Osteocyte (in vitro differentiated cells): ENCODE measurements at regions not wholly inside any gene's neighbourhood (a gene's known extent, or its start where the extent isn't known, plus 50 kb on each side); places are given as distances from the start of the nearest gene placed in this dataset.
A peak's percentile ranks its signal among the peaks of the same experiment; 100 is the strongest.

ENCODE experiments used
- DNase-seq: peaks from one replicate; pipeline ENCODE4 v3.0.0; 2021; ENCODE audit warnings: mixed read lengths; ENCODE audit not compliant: unreplicated experiment; ENCODE audit errors: extremely low spot score
- H3K27ac Mint-ChIP-seq: one replicate; pipeline ENCODE4 v1.8.0; 2021; ENCODE audit warnings: mild to moderate bottlenecking, mixed read lengths; ENCODE audit not compliant: unreplicated experiment
- H3K27me3 Mint-ChIP-seq: one replicate; pipeline ENCODE4 v1.8.0; 2021; ENCODE audit warnings: mixed read lengths; ENCODE audit not compliant: unreplicated experiment
- H3K36me3 Mint-ChIP-seq: one replicate; pipeline ENCODE4 v1.8.0; 2021; ENCODE audit warnings: mixed read lengths; ENCODE audit not compliant: unreplicated experiment
- H3K4me1 Mint-ChIP-seq: one replicate; pipeline ENCODE4 v1.8.0; 2021; ENCODE audit warnings: mixed read lengths; ENCODE audit not compliant: unreplicated experiment
- H3K4me3 Mint-ChIP-seq: one replicate; pipeline ENCODE4 v1.8.0; 2021; ENCODE audit warnings: mild to moderate bottlenecking, moderate library complexity, mixed read lengths; ENCODE audit not compliant: unreplicated experiment
- H3K9me3 Mint-ChIP-seq: one replicate; pipeline ENCODE4 v1.8.0; 2021; ENCODE audit warnings: mixed read lengths; ENCODE audit not compliant: unreplicated experiment
- TF ChIP-seq, protein P1 (sequence below): fragments of 200-600 bp; sonication (generic); IDR thresholded peaks from 2 replicates; pipeline ENCODE4 v1.5.0; 2021; ENCODE audit warnings: antibody characterized with exemption, mild to moderate bottlenecking, moderate library complexity

- Mint-ChIP-seq H3K36me3 (no peaks in the 10 kb centered on the region), H3K27me3 (peaks cover 8% of the 10 kb centered on the region), H3K27ac (no peak overlapping the region), H3K4me1 (no peaks in the 10 kb centered on the region), H3K4me3 (no peak overlapping the region), H3K9me3 (no peaks in the 10 kb centered on the region)
- TF ChIP-seq, protein P1, sequence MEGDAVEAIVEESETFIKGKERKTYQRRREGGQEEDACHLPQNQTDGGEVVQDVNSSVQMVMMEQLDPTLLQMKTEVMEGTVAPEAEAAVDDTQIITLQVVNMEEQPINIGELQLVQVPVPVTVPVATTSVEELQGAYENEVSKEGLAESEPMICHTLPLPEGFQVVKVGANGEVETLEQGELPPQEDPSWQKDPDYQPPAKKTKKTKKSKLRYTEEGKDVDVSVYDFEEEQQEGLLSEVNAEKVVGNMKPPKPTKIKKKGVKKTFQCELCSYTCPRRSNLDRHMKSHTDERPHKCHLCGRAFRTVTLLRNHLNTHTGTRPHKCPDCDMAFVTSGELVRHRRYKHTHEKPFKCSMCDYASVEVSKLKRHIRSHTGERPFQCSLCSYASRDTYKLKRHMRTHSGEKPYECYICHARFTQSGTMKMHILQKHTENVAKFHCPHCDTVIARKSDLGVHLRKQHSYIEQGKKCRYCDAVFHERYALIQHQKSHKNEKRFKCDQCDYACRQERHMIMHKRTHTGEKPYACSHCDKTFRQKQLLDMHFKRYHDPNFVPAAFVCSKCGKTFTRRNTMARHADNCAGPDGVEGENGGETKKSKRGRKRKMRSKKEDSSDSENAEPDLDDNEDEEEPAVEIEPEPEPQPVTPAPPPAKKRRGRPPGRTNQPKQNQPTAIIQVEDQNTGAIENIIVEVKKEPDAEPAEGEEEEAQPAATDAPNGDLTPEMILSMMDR, result peak; percentile 16
- DNase-seq, result no peak
These were observed 171.2 kb downstream of the TMA16 start for GRCh38 chr4:163665521-163666331.

DNA sequence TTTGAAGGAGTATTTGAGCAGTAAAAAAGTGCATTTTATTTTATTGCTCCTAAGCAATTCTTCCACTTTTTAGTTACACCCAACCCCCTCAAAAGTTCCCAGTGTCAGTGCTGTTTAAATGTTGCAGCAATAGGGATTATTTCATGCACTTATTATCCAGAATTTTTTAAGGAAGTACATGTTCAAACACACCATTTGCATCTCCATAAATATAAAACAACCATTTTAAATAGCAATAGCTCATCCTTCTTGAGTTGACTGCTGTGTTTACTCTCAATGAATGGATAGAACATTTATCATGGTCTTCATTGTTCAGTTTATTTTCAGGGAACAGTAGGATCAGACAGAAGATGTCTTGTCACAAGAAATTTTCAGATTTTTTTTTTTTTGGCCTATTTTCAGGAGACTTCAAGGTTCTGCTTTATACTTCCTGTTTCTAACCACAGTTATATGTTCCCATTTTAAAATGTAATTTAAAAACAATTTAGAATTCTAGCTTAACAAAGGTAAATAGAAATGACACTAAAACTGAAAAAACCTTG, 171.9 kb downstream of the TMA16 start:
- H3K27ac Mint-ChIP-seq, result no peak overlapping the region
- TF ChIP-seq, protein P1, result no peak

DNA sequence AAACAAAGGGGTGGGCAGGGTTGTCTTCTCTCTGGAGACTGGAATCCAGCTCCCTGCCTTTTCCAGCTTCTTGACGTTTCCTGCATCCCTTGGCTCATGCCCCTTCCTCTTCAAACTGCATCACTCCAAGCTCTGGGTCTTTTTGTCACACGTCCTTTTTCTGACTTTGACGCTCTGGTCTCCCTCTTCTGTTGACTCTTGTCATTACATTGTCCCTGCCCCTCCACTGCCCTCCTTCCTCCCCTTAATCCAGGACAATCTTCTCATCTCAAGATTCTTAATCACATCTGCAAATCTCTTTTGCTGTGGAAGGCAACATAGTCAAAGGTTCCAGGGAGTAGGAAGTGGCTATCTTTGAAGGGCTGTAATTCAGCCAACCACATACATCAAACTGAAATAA, 178.3 kb downstream of the TMA16 start:
- Mint-ChIP-seq H3K9me3 (no peaks in the 10 kb centered on the region), H3K4me3 (no peak overlapping the region), H3K27ac (no peak overlapping the region), H3K27me3 (peaks cover 32% of the 10 kb centered on the region), H3K36me3 (no peaks in the 10 kb centered on the region), H3K4me1 (no peaks in the 10 kb centered on the region)
- no peak for DNase-seq
- TF ChIP-seq, protein P1, result no peak

More for the DNA sequence above, 171.9 kb downstream of the TMA16 start:
- no peak overlapping the region for H3K4me3 Mint-ChIP-seq
- H3K9me3 Mint-ChIP-seq, result no peaks in the 10 kb centered on the region
- peaks cover 9% of the 10 kb centered on the region for H3K27me3 Mint-ChIP-seq
- no peak for DNase-seq
- H3K36me3 Mint-ChIP-seq, result no peaks in the 10 kb centered on the region
- H3K4me1 Mint-ChIP-seq, result no peaks in the 10 kb centered on the region

GRCh38 chr4:163673848-163674697, 179.6 kb downstream of the TMA16 start:
- H3K4me3 Mint-ChIP-seq, result no peak overlapping the region
- no peak for DNase-seq

More at GRCh38 chr4:163673848-163674697, 179.6 kb downstream of the TMA16 start:
- no peaks in the 10 kb centered on the region for H3K36me3 Mint-ChIP-seq
- no peaks in the 10 kb centered on the region for H3K4me1 Mint-ChIP-seq
- no peaks in the 10 kb centered on the region for H3K9me3 Mint-ChIP-seq
- H3K27me3 Mint-ChIP-seq, result peaks cover 34% of the 10 kb centered on the region
- no peak overlapping the region for H3K27ac Mint-ChIP-seq
- TF ChIP-seq, protein P1, result no peak
